ENCODE measurements at regions not wholly inside any gene's neighbourhood (a gene's known extent, or its start where the extent isn't known, plus 50 kb on each side); places are given as distances from the start of the nearest gene placed in this dataset.

DNA sequence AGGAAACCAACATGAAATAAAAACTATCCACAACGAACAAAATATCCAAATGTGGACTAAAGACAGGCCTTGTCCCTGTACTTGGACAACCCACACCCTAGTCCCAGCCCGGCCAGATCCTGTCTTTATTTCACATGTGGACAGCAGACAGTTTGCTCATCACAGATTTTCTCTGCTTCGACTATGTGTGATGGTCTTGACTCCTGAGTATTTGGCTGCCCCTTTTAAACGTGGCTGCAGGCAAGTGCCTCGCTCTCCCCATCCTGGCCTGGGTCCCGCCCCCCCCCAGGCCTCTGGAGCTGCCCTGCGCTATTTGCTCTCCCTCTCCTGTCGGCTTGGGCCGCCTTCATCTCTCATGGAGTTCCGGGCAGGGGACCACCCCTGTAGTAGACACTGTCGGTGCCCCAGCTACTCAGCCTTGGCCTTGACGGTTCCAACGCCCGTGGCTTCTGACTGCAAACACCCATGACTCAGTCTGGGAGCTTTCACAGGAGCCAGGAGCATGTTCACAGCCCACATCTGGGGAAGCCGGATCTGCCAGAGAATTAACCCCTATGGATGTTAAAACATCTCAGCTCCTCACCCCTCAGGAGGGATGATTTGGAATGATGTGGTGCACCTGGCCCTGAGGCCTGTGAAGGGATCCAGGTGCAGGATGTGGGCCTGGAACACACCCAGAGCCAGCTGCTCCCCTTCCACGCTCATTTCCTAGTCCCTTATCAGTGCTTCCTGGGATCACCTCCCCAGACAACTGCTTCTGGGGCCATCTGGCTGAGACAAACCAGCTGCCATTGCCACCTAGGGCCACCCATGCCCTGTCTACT, 229.7 kb upstream of the RPL38 start:
- TF ChIP-seq ZNF7 (CRISPR knock-in tag; IDR thresholded peaks at IDR 0.05) (no peak), TBP (CRISPR knock-in tag; IDR thresholded peaks at IDR 0.05) (no peak), ZC3H4 (CRISPR knock-in tag; IDR thresholded peaks at IDR 0.05; ENCODE audit: borderline replicate concordance) (no peak), ZNF282 (IDR thresholded peaks at IDR 0.05; ENCODE audit: partially characterized antibody) (no peak), CEBPB (IDR thresholded peaks at IDR 0.05; ENCODE audit: borderline replicate concordance, low read depth, low read length) (no peak)
- TF ChIP-seq, protein P1, sequence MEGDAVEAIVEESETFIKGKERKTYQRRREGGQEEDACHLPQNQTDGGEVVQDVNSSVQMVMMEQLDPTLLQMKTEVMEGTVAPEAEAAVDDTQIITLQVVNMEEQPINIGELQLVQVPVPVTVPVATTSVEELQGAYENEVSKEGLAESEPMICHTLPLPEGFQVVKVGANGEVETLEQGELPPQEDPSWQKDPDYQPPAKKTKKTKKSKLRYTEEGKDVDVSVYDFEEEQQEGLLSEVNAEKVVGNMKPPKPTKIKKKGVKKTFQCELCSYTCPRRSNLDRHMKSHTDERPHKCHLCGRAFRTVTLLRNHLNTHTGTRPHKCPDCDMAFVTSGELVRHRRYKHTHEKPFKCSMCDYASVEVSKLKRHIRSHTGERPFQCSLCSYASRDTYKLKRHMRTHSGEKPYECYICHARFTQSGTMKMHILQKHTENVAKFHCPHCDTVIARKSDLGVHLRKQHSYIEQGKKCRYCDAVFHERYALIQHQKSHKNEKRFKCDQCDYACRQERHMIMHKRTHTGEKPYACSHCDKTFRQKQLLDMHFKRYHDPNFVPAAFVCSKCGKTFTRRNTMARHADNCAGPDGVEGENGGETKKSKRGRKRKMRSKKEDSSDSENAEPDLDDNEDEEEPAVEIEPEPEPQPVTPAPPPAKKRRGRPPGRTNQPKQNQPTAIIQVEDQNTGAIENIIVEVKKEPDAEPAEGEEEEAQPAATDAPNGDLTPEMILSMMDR (CRISPR knock-in tag; IDR thresholded peaks at IDR 0.05): no peak

All from HepG2 (cell line).